HepG2 (cell line): ENCODE measurements at regions not wholly inside any gene's neighbourhood (a gene's known extent, or its start where the extent isn't known, plus 50 kb on each side); places are given as distances from the start of the nearest gene placed in this dataset.

Experiments used
- ATAC-seq: fragments of 200-7000 bp; cut with Tn5 transposase; 3 replicates; pipeline ENCODE4 v1.9.1; 2020; ENCODE audit warnings: mild to moderate bottlenecking, moderate library complexity
- BruUV-seq: library from RNA; stranded (reverse); fragments of 400-500 nt; replicated peaks from 2 replicates; lab custom pipeline; 2021; lab: Mats Ljungman, UMichigan
- CTCF ChIA-PET: fragments of 300-600 bp; formaldehyde crosslinking; extraction: SDS; loops from one replicate; lab custom pipeline; 2021; ENCODE audit warnings: low total read pairs, inconsistent platforms, low intra/inter-chr PET ratio; lab: Yijun Ruan, JAX
- POLR2A ChIA-PET: fragments of 350-600 bp; sonication (Branson Sonifier 250); formaldehyde crosslinking; loops from one replicate; lab custom pipeline; 2020; ENCODE audit warnings: antibody characterized with exemption, inconsistent platforms; lab: Yijun Ruan, JAX
- DNase-seq: peaks from one replicate; pipeline ENCODE4 v3.0.0-alpha.2; 2015; ENCODE audit warnings: low spot score
- FAIRE-seq: peaks from 3 replicates; lab custom pipeline; 2011; peaks lifted over from hg19 to GRCh38; lab: Jason Lieb, UNC
- H2AFZ ChIP-seq: one replicate; pipeline ENCODE4 v1.6.1; 2011; ENCODE audit warnings: low read length, inconsistent platforms
- H3K27ac ChIP-seq: fragments of 300-600 bp; 3 replicates; pipeline ENCODE4 v1.8.0; 2011; ENCODE audit warnings: mixed run types, mild to moderate bottlenecking, mixed read lengths, low read length, inconsistent platforms; ENCODE audit not compliant: insufficient read depth; ENCODE audit errors: extremely low read length
- H3K27me3 ChIP-seq, 2 experiments: fragments of 200-600 bp in 1 of 2; 2 replicates in 1 of 2; 3 replicates in 1 of 2; pipeline versions ENCODE4 v1.6.0 to v1.8.0; 2011; ENCODE audit warnings: low read length in 2 of 2, mild to moderate bottlenecking in 2 of 2, moderate library complexity in 2 of 2, inconsistent platforms in 1 of 2; ENCODE audit not compliant: insufficient read depth in 2 of 2, control insufficient read depth in 1 of 2
- H3K36me3 ChIP-seq, 2 experiments: fragments of 200-600 bp in 1 of 2; replicated peaks in 1 of 2; 2 replicates in 1 of 2; 3 replicates in 1 of 2; pipeline versions ENCODE4 v1.5.1 to v1.8.0; 2011; ENCODE audit warnings: low read length in 2 of 2, inconsistent platforms in 1 of 2; ENCODE audit not compliant: insufficient read depth in 2 of 2, control insufficient read depth in 1 of 2
- H3K4me1 ChIP-seq: 2 replicates; pipeline ENCODE4 v1.5.1; 2012; ENCODE audit warnings: low read length, inconsistent platforms; ENCODE audit not compliant: insufficient read depth
- H3K4me2 ChIP-seq: 2 replicates; pipeline ENCODE4 v1.6.0; 2011; ENCODE audit warnings: low read depth, low read length, inconsistent platforms
- H3K4me3 ChIP-seq, 3 experiments: fragments of 200-600 bp in 1 of 3; sonication (generic), shearing (Covaris generic) in 1 of 3; replicated peaks in 1 of 3; 2 replicates each; pipeline ENCODE4 v1.5.1; 2011 to 2016; ENCODE audit warnings: low read length in 3 of 3, inconsistent platforms in 2 of 3, low read depth in 2 of 3, mild to moderate bottlenecking in 2 of 3, control low read depth in 1 of 3, mixed read lengths in 1 of 3; ENCODE audit not compliant: insufficient read depth in 1 of 3
- H3K79me2 ChIP-seq: one replicate; pipeline ENCODE4 v1.6.1; 2011; ENCODE audit warnings: low read length, inconsistent platforms; ENCODE audit not compliant: insufficient read depth
- H3K9ac ChIP-seq: 2 replicates; pipeline ENCODE4 v1.6.0; 2011; ENCODE audit warnings: mild to moderate bottlenecking, low read depth, low read length, inconsistent platforms; ENCODE audit not compliant: insufficient read depth
- H3K9me3 ChIP-seq: 2 replicates; pipeline ENCODE4 v1.5.1; 2012; ENCODE audit warnings: mild to moderate bottlenecking, low read length
- H4K20me1 ChIP-seq: 2 replicates; pipeline ENCODE4 v1.6.0; 2011; ENCODE audit warnings: inconsistent platforms, mild to moderate bottlenecking, low read length, moderate library complexity; ENCODE audit not compliant: insufficient read depth
- DR1 ChIP-seq: sonication (generic); formaldehyde crosslinking; IDR thresholded peaks from 2 replicates; pipeline ENCODE4 v1.8.0; 2021; ENCODE audit warnings: mild to moderate bottlenecking, missing genetic modification reagents, inconsistent platforms
- MIER2 ChIP-seq: IDR thresholded peaks from 2 replicates; pipeline ENCODE4 v1.6.1; 2016; ENCODE audit warnings: missing biosample characterization, missing genetic modification reagents
- SMARCE1 ChIP-seq: fragments of 450-650 bp; IDR thresholded peaks from 2 replicates; pipeline ENCODE4 v1.6.1; 2017; ENCODE audit warnings: borderline replicate concordance
- SNAI1 ChIP-seq: sonication (generic); formaldehyde crosslinking; IDR thresholded peaks from 2 replicates; pipeline ENCODE4 v1.5.0; 2020; ENCODE audit warnings: mild to moderate bottlenecking, missing genetic modification reagents, borderline replicate concordance
- TOE1 ChIP-seq: sonication (generic); formaldehyde crosslinking; IDR thresholded peaks from 2 replicates; pipeline ENCODE4 v1.4.0; 2020; ENCODE audit warnings: mild to moderate bottlenecking, missing genetic modification reagents
- ZFP36L1 ChIP-seq: sonication (generic); formaldehyde crosslinking; IDR thresholded peaks from 2 replicates; pipeline ENCODE4 v1.8.0; 2022; ENCODE audit warnings: mild to moderate bottlenecking, missing genetic modification reagents, moderate library complexity
- ZNF207 ChIP-seq: fragments of 450-650 bp; IDR thresholded peaks from 2 replicates; pipeline ENCODE4 v1.6.1; 2016; ENCODE audit warnings: antibody characterized with exemption, borderline replicate concordance
- ZNF326 ChIP-seq: sonication (generic); formaldehyde crosslinking; IDR thresholded peaks from 2 replicates; pipeline ENCODE4 v1.4.0; 2020; ENCODE audit warnings: missing genetic modification reagents, borderline replicate concordance
- ZNF33B ChIP-seq: sonication (generic); formaldehyde crosslinking; IDR thresholded peaks from 2 replicates; pipeline ENCODE4 v1.5.1; 2020; ENCODE audit warnings: mild to moderate bottlenecking, missing genetic modification reagents
- ZNF674 ChIP-seq: sonication (generic); formaldehyde crosslinking; IDR thresholded peaks from 2 replicates; pipeline ENCODE4 v1.5.0; 2020; ENCODE audit warnings: low read depth, mild to moderate bottlenecking, missing genetic modification reagents
- ZNF83 ChIP-seq: sonication (generic); formaldehyde crosslinking; IDR thresholded peaks from 2 replicates; pipeline ENCODE4 v1.4.0; 2020; ENCODE audit warnings: missing genetic modification reagents, mild to moderate bottlenecking, borderline replicate concordance
- in situ Hi-C: cut with HindIII; loops from 2 replicates; pipeline ENCODE4 v1.10.0; 2017; ENCODE audit warnings: low pct_unique_long_range_greater_than_20kb; ENCODE audit not compliant: extremely low pct_ligation_motif_present
- intact Hi-C: fragments of 100-400 bp; cut with micrococcal nuclease; formaldehyde crosslinking; loops from one replicate; pipeline ENCODE4 v1.10.0; 2022; ENCODE audit not compliant: unreplicated experiment
- TF ChIP-seq, protein P1 (sequence below): IDR thresholded peaks from 2 replicates; pipeline ENCODE4 v1.6.1; 2016; ENCODE audit warnings: mild to moderate bottlenecking, missing biosample characterization, missing genetic modification reagents
- TF ChIP-seq, protein P2 (sequence below): sonication (generic); formaldehyde crosslinking; IDR thresholded peaks from 2 replicates; pipeline ENCODE4 v1.9.0; 2021; ENCODE audit warnings: missing genetic modification reagents, borderline replicate concordance
- TF ChIP-seq, protein P3 (sequence below): sonication (generic); formaldehyde crosslinking; IDR thresholded peaks from 2 replicates; pipeline ENCODE4 v1.4.0; 2020; ENCODE audit warnings: mild to moderate bottlenecking, missing genetic modification reagents
- TF ChIP-seq, protein P4 (sequence below): sonication (generic); formaldehyde crosslinking; IDR thresholded peaks from 2 replicates; pipeline ENCODE4 v1.5.1; 2020; ENCODE audit warnings: missing genetic modification reagents, mild to moderate bottlenecking, borderline replicate concordance

DNA sequence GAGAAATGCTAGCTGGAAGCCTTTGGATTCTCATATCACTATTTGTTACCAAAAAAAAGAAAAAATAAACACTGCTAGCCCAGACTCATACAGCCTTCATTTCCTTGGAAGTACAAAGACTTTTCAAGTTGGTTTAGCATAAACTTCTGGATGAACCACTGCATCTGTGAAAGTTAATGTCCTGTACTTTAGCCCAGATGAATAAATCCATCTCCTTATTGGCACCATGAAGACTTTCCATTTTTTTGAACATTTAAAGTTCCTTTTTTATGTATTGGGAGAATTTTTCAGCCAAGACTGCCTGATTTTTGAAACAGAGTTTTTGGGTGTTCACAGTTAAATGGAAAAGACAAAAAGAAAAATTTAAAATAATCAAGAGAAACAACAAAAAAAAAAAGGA, 184.0 kb upstream of the C1orf87 start:
- Histone ChIP-seq H3K79me2 (no peaks in the 10 kb centered on the region), H4K20me1 (no peaks in the 10 kb centered on the region), H2AFZ (no peak overlapping the region), H3K36me3 (no peaks in the 10 kb centered on the region), H3K4me3 (no peak overlapping the region), H3K4me1 (no peaks in the 10 kb centered on the region), H3K9ac (no peak overlapping the region), H3K4me2 (no peak overlapping the region), H3K27me3 (no peaks in the 10 kb centered on the region), H3K27ac (no peak overlapping the region), H3K9me3 (no peaks in the 10 kb centered on the region)
- ChIA-PET CTCF (no interaction called here), POLR2A (no interaction called here)
- no peak for FAIRE-seq
- intact Hi-C loops (no loop called here), in situ Hi-C loops (no loop called here)
- ATAC-seq = no peak
- DNase-seq = no peak
- no TSS peak for BruUV-seq
- TF ChIP-seq DR1 = no peak
- no peak for TF ChIP-seq ZNF83 (CRISPR knock-in tag)
- no peak for TF ChIP-seq SNAI1 (CRISPR knock-in tag)
- TF ChIP-seq ZNF326 = no peak
- TF ChIP-seq MIER2 (CRISPR knock-in tag) = no peak
- no peak for TF ChIP-seq ZNF207
- TF ChIP-seq, protein P1, sequence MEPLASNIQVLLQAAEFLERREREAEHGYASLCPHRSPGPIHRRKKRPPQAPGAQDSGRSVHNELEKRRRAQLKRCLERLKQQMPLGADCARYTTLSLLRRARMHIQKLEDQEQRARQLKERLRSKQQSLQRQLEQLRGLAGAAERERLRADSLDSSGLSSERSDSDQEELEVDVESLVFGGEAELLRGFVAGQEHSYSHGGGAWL (CRISPR knock-in tag) = no peak
- TF ChIP-seq ZFP36L1 (CRISPR knock-in tag) = no peak
- TF ChIP-seq ZNF33B = no peak
- TF ChIP-seq TOE1 = no peak
- TF ChIP-seq, protein P2, sequence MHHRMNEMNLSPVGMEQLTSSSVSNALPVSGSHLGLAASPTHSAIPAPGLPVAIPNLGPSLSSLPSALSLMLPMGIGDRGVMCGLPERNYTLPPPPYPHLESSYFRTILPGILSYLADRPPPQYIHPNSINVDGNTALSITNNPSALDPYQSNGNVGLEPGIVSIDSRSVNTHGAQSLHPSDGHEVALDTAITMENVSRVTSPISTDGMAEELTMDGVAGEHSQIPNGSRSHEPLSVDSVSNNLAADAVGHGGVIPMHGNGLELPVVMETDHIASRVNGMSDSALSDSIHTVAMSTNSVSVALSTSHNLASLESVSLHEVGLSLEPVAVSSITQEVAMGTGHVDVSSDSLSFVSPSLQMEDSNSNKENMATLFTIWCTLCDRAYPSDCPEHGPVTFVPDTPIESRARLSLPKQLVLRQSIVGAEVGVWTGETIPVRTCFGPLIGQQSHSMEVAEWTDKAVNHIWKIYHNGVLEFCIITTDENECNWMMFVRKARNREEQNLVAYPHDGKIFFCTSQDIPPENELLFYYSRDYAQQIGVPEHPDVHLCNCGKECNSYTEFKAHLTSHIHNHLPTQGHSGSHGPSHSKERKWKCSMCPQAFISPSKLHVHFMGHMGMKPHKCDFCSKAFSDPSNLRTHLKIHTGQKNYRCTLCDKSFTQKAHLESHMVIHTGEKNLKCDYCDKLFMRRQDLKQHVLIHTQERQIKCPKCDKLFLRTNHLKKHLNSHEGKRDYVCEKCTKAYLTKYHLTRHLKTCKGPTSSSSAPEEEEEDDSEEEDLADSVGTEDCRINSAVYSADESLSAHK = no peak
- no peak for TF ChIP-seq SMARCE1
- no peak for TF ChIP-seq ZNF674 (CRISPR knock-in tag)
- TF ChIP-seq, protein P3, sequence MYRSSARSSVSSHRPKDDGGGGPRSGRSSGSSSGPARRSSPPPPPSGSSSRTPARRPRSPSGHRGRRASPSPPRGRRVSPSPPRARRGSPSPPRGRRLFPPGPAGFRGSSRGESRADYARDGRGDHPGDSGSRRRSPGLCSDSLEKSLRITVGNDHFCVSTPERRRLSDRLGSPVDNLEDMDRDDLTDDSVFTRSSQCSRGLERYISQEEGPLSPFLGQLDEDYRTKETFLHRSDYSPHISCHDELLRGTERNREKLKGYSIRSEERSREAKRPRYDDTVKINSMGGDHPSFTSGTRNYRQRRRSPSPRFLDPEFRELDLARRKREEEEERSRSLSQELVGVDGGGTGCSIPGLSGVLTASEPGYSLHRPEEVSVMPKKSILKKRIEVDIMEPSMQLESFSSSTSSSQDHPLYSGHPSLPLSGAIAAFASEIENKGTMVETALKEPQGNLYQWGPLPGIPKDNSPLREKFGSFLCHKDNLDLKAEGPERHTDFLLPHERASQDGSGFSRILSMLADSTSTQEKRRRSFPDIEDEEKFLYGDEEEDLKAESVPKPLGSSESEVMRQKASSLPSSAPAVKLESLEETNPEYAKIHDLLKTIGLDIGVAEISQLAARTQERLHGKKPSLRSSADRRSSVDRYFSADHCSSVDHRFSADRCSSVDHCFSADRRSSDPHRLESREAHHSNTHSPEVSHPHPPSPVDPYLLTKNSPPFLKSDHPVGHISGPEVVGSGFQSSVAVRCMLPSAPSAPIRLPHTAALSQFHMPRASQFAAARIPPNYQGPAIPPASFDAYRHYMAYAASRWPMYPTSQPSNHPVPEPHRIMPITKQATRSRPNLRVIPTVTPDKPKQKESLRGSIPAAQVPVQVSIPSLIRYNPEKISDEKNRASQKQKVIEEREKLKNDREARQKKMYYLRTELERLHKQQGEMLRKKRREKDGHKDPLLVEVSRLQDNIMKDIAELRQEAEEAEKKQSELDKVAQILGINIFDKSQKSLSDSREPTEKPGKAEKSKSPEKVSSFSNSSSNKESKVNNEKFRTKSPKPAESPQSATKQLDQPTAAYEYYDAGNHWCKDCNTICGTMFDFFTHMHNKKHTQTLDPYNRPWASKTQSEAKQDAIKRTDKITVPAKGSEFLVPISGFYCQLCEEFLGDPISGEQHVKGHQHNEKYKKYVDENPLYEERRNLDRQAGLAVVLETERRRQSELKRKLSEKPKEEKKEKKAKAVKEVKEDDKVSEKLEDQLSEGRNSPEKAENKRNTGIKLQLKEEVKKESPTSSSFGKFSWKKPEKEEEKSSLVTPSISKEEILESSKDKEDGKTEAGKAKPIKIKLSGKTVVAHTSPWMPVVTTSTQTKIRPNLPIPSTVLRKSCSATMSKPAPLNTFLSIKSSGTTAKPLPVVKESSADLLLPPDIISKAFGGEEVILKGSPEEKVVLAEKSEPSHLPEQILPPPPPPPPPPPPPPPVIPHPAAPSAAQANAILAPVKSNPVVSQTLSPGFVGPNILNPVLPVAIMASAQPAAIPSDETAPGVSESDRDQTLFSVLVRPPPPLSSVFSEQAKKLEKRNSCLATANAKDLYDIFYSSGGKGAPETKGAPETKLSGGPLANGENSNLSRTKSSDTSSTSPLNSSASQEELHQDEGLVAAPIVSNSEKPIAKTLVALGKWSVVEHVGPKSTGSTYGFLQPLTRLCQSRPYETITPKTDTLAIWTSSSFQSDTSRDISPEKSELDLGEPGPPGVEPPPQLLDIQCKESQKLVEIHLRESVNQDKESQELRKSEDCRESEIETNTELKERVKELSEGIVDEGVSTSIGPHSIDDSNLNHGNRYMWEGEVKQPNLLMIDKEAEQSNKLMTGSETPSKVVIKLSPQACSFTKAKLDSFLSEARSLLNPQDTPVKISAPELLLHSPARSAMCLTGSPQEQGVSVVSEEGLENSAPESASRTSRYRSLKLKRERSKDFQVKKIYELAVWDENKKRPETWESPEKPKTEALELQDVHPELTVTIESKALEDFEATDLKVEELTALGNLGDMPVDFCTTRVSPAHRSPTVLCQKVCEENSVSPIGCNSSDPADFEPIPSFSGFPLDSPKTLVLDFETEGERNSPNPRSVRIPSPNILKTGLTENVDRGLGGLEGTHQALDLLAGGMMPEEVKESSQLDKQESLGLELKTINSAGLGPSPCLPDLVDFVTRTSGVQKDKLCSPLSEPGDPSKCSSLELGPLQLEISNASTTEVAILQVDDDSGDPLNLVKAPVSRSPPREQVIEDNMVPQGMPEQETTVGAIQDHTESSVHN = no peak
- TF ChIP-seq, protein P4, sequence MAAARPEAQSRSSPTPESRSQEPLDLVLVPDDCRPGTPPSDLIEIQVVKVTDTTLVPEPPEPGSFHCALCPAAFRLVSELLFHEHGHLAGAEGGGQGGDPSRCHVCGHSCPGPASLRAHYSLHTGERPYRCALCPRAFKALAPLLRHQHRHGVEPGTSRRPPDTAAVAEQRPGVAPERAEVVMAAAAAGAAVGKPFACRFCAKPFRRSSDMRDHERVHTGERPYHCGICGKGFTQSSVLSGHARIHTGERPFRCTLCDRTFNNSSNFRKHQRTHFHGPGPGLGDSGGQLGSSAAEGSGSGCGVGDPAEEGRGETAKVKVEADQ (CRISPR knock-in tag) = no peak
